GM20000 (cell line): ENCODE measurements at regions not wholly inside any gene's neighbourhood (a gene's known extent, or its start where the extent isn't known, plus 50 kb on each side); places are given as distances from the start of the nearest gene placed in this dataset.

ENCODE experiments used
- DNase-seq: peaks from one replicate; pipeline ENCODE4 v3.0.0; 2012; ENCODE audit warnings: low spot score
- CTCF ChIP-seq: IDR thresholded peaks from 2 replicates; pipeline ENCODE4 v1.5.1; 2012; ENCODE audit warnings: mild to moderate bottlenecking, control low read depth; ENCODE audit errors: extremely low read depth, missing control alignments

GRCh38 chr13:107753291-107753690, 462.0 kb downstream of the LIG4 start:
- no peak for TF ChIP-seq CTCF
- no peak for DNase-seq

GRCh38 chr13:107743983-107744382, 471.4 kb downstream of the LIG4 start:
- DNase-seq: no peak
- TF ChIP-seq CTCF: no peak

GRCh38 chr13:107743526-107743925, 471.8 kb downstream of the LIG4 start:
- DNase-seq: no peak
- TF ChIP-seq CTCF: no peak

DNA sequence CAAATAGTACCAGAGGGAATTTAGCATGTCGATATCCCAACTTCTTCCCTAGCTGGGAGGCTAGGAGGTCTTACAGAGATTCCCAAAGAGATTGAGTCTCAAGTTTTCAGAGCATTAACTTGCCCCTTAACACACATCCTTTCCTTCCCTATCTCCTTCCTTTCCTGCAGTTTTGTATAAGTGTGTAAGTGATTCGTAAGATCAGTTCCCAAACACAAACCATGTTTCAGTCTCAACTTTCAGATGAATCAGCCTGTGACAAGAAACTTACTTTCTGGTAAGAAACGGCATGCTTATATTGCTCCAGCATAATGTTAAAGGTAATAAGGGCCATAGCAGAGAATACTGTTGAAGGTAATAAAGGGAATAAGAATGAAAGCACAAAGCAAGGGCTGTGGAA, 472.2 kb downstream of the LIG4 start:
- TF ChIP-seq CTCF: no peak
- no peak for DNase-seq

DNA sequence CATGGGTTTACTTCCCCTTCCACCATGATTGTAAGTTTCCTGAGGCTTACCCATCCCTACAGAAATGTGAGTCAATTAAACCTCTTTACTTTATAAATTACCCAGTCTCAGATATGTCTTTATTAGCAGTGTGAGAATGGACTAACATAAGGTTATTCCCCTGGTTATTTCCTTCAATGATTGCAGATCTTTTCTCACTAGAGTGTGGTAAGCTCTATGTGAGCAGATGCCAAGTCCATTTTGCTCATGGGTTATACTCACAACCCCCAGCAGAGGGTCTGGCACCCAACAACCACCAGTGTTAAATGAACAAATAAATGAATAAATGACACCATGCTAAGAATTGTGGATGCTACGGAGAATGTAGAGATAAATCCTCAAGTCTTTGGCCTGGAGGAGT, 472.8 kb downstream of the LIG4 start:
- no peak for DNase-seq
- TF ChIP-seq CTCF: no peak

DNA sequence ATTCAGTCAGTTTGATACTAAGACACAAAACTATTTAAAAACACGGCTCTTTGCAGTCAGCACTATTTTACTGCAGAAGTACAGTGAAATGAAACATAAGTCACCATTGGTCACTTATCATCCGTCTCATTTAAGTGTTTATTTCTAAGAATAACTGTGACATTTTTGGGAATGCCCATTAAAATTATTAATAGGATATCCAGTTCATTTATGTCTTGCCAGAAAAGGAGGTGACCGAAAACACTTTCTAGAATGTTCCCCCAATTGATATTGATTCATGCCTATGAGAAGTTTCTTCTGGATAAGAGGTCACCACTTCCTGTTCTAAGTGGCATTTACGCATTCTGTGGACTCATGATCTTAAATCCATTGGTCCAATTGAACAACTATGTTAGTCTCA, 477.3 kb downstream of the LIG4 start:
- no peak for TF ChIP-seq CTCF
- DNase-seq: no peak

GRCh38 chr13:107736731-107737130, 478.6 kb downstream of the LIG4 start:
- no peak for TF ChIP-seq CTCF
- DNase-seq: no peak
